ENCODE measurements at regions not wholly inside any gene's neighbourhood (a gene's known extent, or its start where the extent isn't known, plus 50 kb on each side); places are given as distances from the start of the nearest gene placed in this dataset.
"Not testable (repeated sequence)": the region's sequence is repeated elsewhere in the genome, so short reads cannot be mapped to it uniquely, and the experiment has no call there.

GRCh38 chr1:3992746-3993145, 92.7 kb upstream of the C1orf174 start:
- Histone ChIP-seq H3K4me3 (ENCODE audit: low read depth in 1 of 2, low read length in 2 of 2) (no peak overlapping the region), H3K4me1 (ENCODE audit: control insufficient read depth in 1 of 2, insufficient read depth in 2 of 2, low read length in 2 of 2) (no peaks in the 10 kb centered on the region), H3K27ac (ENCODE audit: low read length) (no peak overlapping the region), H3K27me3 (ENCODE audit: low read depth, low read length) (no peaks in the 10 kb centered on the region), H3K9me3 (ENCODE audit: control insufficient read depth in 1 of 2, low read length in 2 of 2) (no peaks in the 10 kb centered on the region), H3K36me3 (ENCODE audit: control insufficient read depth in 1 of 2, insufficient read depth in 2 of 2, low read length in 2 of 2) (no peaks in the 10 kb centered on the region)

GRCh38 chr1:3993619-3994375, 93.7 kb upstream of the C1orf174 start:
- no peaks in the 10 kb centered on the region for H3K36me3 ChIP-seq (ENCODE audit: control insufficient read depth in 1 of 2, insufficient read depth in 2 of 2, low read length in 2 of 2)
- H3K9me3 ChIP-seq (ENCODE audit: control insufficient read depth in 1 of 2, low read length in 2 of 2) = no peaks in the 10 kb centered on the region
- H3K27me3 ChIP-seq (ENCODE audit: low read depth, low read length) = no peaks in the 10 kb centered on the region
- H3K4me1 ChIP-seq (ENCODE audit: control insufficient read depth in 1 of 2, insufficient read depth in 2 of 2, low read length in 2 of 2) = no peaks in the 10 kb centered on the region
- no peak overlapping the region for H3K27ac ChIP-seq (ENCODE audit: low read length)
- H3K4me3 ChIP-seq (ENCODE audit: low read depth in 1 of 2, low read length in 2 of 2) = no peak overlapping the region

- H3K9me3 ChIP-seq (ENCODE audit: control insufficient read depth in 1 of 2, low read length in 2 of 2) = no peaks in the 10 kb centered on the region
- no peaks in the 10 kb centered on the region for H3K36me3 ChIP-seq (ENCODE audit: control insufficient read depth in 1 of 2, insufficient read depth in 2 of 2, low read length in 2 of 2)
- H3K4me3 ChIP-seq (ENCODE audit: low read depth in 1 of 2, low read length in 2 of 2) = no peak overlapping the region
- no peak overlapping the region for H3K27ac ChIP-seq (ENCODE audit: low read length)
- H3K4me1 ChIP-seq (ENCODE audit: control insufficient read depth in 1 of 2, insufficient read depth in 2 of 2, low read length in 2 of 2) = no peaks in the 10 kb centered on the region
- H3K27me3 ChIP-seq (ENCODE audit: low read depth, low read length) = no peaks in the 10 kb centered on the region
These were observed 95.2 kb upstream of the C1orf174 start for GRCh38 chr1:3995141-3995780.

GRCh38 chr1:3996846-3997705, 97.0 kb upstream of the C1orf174 start:
- Histone ChIP-seq H3K4me3 (ENCODE audit: low read depth in 1 of 2, low read length in 2 of 2) (no peak overlapping the region), H3K9me3 (ENCODE audit: control insufficient read depth in 1 of 2, low read length in 2 of 2) (no peaks in the 10 kb centered on the region), H3K27ac (ENCODE audit: low read length) (no peak overlapping the region), H3K36me3 (ENCODE audit: control insufficient read depth in 1 of 2, insufficient read depth in 2 of 2, low read length in 2 of 2) (no peaks in the 10 kb centered on the region), H3K4me1 (ENCODE audit: control insufficient read depth in 1 of 2, insufficient read depth in 2 of 2, low read length in 2 of 2) (no peaks in the 10 kb centered on the region), H3K27me3 (ENCODE audit: low read depth, low read length) (no peaks in the 10 kb centered on the region)

- H3K36me3 ChIP-seq (ENCODE audit: control insufficient read depth in 1 of 2, insufficient read depth in 2 of 2, low read length in 2 of 2) = no peaks in the 10 kb centered on the region
- H3K4me1 ChIP-seq (ENCODE audit: control insufficient read depth in 1 of 2, insufficient read depth in 2 of 2, low read length in 2 of 2) = no peaks in the 10 kb centered on the region
- H3K9me3 ChIP-seq (ENCODE audit: control insufficient read depth in 1 of 2, low read length in 2 of 2) = no peaks in the 10 kb centered on the region
- H3K27ac ChIP-seq (ENCODE audit: low read length) = no peak overlapping the region
- no peaks in the 10 kb centered on the region for H3K27me3 ChIP-seq (ENCODE audit: low read depth, low read length)
- H3K4me3 ChIP-seq (ENCODE audit: low read depth in 1 of 2, low read length in 2 of 2) = no peak overlapping the region
These were observed 98.0 kb upstream of the C1orf174 start for GRCh38 chr1:3998086-3998485.

GRCh38 chr1:3999514-3999913, 99.4 kb upstream of the C1orf174 start:
- not testable (repeated sequence) for H3K36me3 ChIP-seq (ENCODE audit: control insufficient read depth in 1 of 2, insufficient read depth in 2 of 2, low read length in 2 of 2); H3K27me3 ChIP-seq (ENCODE audit: low read depth, low read length); H3K9me3 ChIP-seq (ENCODE audit: control insufficient read depth in 1 of 2, low read length in 2 of 2); H3K27ac ChIP-seq (ENCODE audit: low read length); H3K4me3 ChIP-seq (ENCODE audit: low read depth in 1 of 2, low read length in 2 of 2); H3K4me1 ChIP-seq (ENCODE audit: control insufficient read depth in 1 of 2, insufficient read depth in 2 of 2, low read length in 2 of 2)

- Histone ChIP-seq H3K36me3 (ENCODE audit: control insufficient read depth in 1 of 2, insufficient read depth in 2 of 2, low read length in 2 of 2) (no peaks in the 10 kb centered on the region), H3K27me3 (ENCODE audit: low read depth, low read length) (no peaks in the 10 kb centered on the region)
These were observed 100.1 kb upstream of the C1orf174 start for GRCh38 chr1:3999941-4000735.

GRCh38 chr1:4000811-4001251, 100.8 kb upstream of the C1orf174 start:
- Histone ChIP-seq H3K4me1 (ENCODE audit: control insufficient read depth in 1 of 2, insufficient read depth in 2 of 2, low read length in 2 of 2) (no peaks in the 10 kb centered on the region), H3K36me3 (ENCODE audit: control insufficient read depth in 1 of 2, insufficient read depth in 2 of 2, low read length in 2 of 2) (no peaks in the 10 kb centered on the region), H3K27me3 (ENCODE audit: low read depth, low read length) (no peaks in the 10 kb centered on the region), H3K9me3 (ENCODE audit: control insufficient read depth in 1 of 2, low read length in 2 of 2) (no peaks in the 10 kb centered on the region), H3K27ac (ENCODE audit: low read length) (no peak overlapping the region), H3K4me3 (ENCODE audit: low read depth in 1 of 2, low read length in 2 of 2) (no peak overlapping the region)

More at GRCh38 chr1:3999941-4000735, 100.1 kb upstream of the C1orf174 start:
- no peak overlapping the region for H3K27ac ChIP-seq (ENCODE audit: low read length)
- no peaks in the 10 kb centered on the region for H3K9me3 ChIP-seq (ENCODE audit: control insufficient read depth in 1 of 2, low read length in 2 of 2)
- no peak overlapping the region for H3K4me3 ChIP-seq (ENCODE audit: low read depth in 1 of 2, low read length in 2 of 2)
- no peaks in the 10 kb centered on the region for H3K4me1 ChIP-seq (ENCODE audit: control insufficient read depth in 1 of 2, insufficient read depth in 2 of 2, low read length in 2 of 2)

- Histone ChIP-seq H3K36me3 (ENCODE audit: control insufficient read depth in 1 of 2, insufficient read depth in 2 of 2, low read length in 2 of 2) (no peaks in the 10 kb centered on the region), H3K27me3 (ENCODE audit: low read depth, low read length) (no peaks in the 10 kb centered on the region), H3K27ac (ENCODE audit: low read length) (no peak overlapping the region), H3K9me3 (ENCODE audit: control insufficient read depth in 1 of 2, low read length in 2 of 2) (no peaks in the 10 kb centered on the region), H3K4me1 (ENCODE audit: control insufficient read depth in 1 of 2, insufficient read depth in 2 of 2, low read length in 2 of 2) (no peaks in the 10 kb centered on the region), H3K4me3 (ENCODE audit: low read depth in 1 of 2, low read length in 2 of 2) (no peak overlapping the region)
These were observed 101.4 kb upstream of the C1orf174 start for GRCh38 chr1:4001461-4001860.

GRCh38 chr1:4002061-4002521, 102.0 kb upstream of the C1orf174 start:
- H3K27ac ChIP-seq (ENCODE audit: low read length) = no peak overlapping the region
- peaks cover 0 to 3% of the 10 kb centered on the region in 2 donors for H3K9me3 ChIP-seq (ENCODE audit: control insufficient read depth in 1 of 2, low read length in 2 of 2)
- no peak overlapping the region for H3K4me3 ChIP-seq (ENCODE audit: low read depth in 1 of 2, low read length in 2 of 2)
- H3K27me3 ChIP-seq (ENCODE audit: low read depth, low read length) = no peaks in the 10 kb centered on the region
- no peaks in the 10 kb centered on the region for H3K36me3 ChIP-seq (ENCODE audit: control insufficient read depth in 1 of 2, insufficient read depth in 2 of 2, low read length in 2 of 2)
- no peaks in the 10 kb centered on the region for H3K4me1 ChIP-seq (ENCODE audit: control insufficient read depth in 1 of 2, insufficient read depth in 2 of 2, low read length in 2 of 2)

All from muscle layer of duodenum (tissue), 2 donors.